ENCODE measurements at regions not wholly inside any gene's neighbourhood (a gene's known extent, or its start where the extent isn't known, plus 50 kb on each side); places are given as distances from the start of the nearest gene placed in this dataset.

GRCh38 chr15:91568036-91568435 is 285.5 kb upstream of the SLCO3A1 start:
- H3K27me3 ChIP-seq (ENCODE audit: insufficient read depth, low read depth, low read length): no peaks in the 10 kb centered on the region
- TF ChIP-seq POLR2AphosphoS5 (IDR thresholded peaks at IDR 0.05) (no peak), SMC3 (conservative IDR thresholded peaks at IDR 0.05; ENCODE audit: poor library complexity) (no peak), EZH2 (IDR thresholded peaks at IDR 0.05; ENCODE audit: borderline replicate concordance, insufficient read depth, low read length, poor library complexity, severe bottlenecking) (no peak), TAF1 (IDR thresholded peaks at IDR 0.05; ENCODE audit: low read depth) (no peak), REST (IDR thresholded peaks at IDR 0.05; ENCODE audit: borderline replicate concordance) (no peak)
- H3K36me3 ChIP-seq (ENCODE audit: insufficient read depth, low read length): no peaks in the 10 kb centered on the region
- no peak overlapping the region for H3K9ac ChIP-seq (ENCODE audit: low read length)
- no peak overlapping the region for H3K27ac ChIP-seq (ENCODE audit: low read length)
- H3K79me2 ChIP-seq (replicated peaks; ENCODE audit: insufficient read depth, low read length): no peaks in the 10 kb centered on the region
- H3F3A ChIP-seq (ENCODE audit: insufficient read depth, low read length, poor library complexity, severe bottlenecking): no peaks in the 10 kb centered on the region
- no peak overlapping the region for H3K4me2 ChIP-seq (ENCODE audit: low read length)
- H2AFZ ChIP-seq (ENCODE audit: low read depth, low read length): no peak overlapping the region
- no peaks in the 10 kb centered on the region for H3K9me2 ChIP-seq (ENCODE audit: insufficient read depth, low read length)
- H3K4me3 ChIP-seq (ENCODE audit: low read length): no peak overlapping the region
- no peaks in the 10 kb centered on the region for H4K20me1 ChIP-seq (ENCODE audit: insufficient read depth)
- H3K9me3 ChIP-seq (ENCODE audit: low read length): no peaks in the 10 kb centered on the region

GRCh38 chr15:91572110-91572509 is 281.4 kb upstream of the SLCO3A1 start:
- Histone ChIP-seq H3K4me2 (ENCODE audit: low read length) (no peak overlapping the region), H2AFZ (ENCODE audit: low read depth, low read length) (no peak overlapping the region), H3K79me2 (replicated peaks; ENCODE audit: insufficient read depth, low read length) (no peaks in the 10 kb centered on the region), H3K9me3 (ENCODE audit: low read length) (no peaks in the 10 kb centered on the region), H3K27me3 (ENCODE audit: insufficient read depth, low read depth, low read length) (no peaks in the 10 kb centered on the region), H4K20me1 (ENCODE audit: insufficient read depth) (no peaks in the 10 kb centered on the region), H3K4me3 (ENCODE audit: low read length) (no peak overlapping the region), H3K36me3 (ENCODE audit: insufficient read depth, low read length) (no peaks in the 10 kb centered on the region), H3K9ac (ENCODE audit: low read length) (no peak overlapping the region), H3K27ac (ENCODE audit: low read length) (no peak overlapping the region), H3K9me2 (ENCODE audit: insufficient read depth, low read length) (no peaks in the 10 kb centered on the region), H3F3A (ENCODE audit: insufficient read depth, low read length, poor library complexity, severe bottlenecking) (no peaks in the 10 kb centered on the region)
- TF ChIP-seq RAD21 (conservative IDR thresholded peaks at IDR 0.05) (no peak), CTCF (IDR thresholded peaks at IDR 0.05; ENCODE audit: poor library complexity, severe bottlenecking) (no peak), EP300 (conservative IDR thresholded peaks at IDR 0.05; ENCODE audit: poor library complexity, severe bottlenecking) (no peak), SMC3 (conservative IDR thresholded peaks at IDR 0.05; ENCODE audit: poor library complexity) (no peak), EZH2 (IDR thresholded peaks at IDR 0.05; ENCODE audit: borderline replicate concordance, insufficient read depth, low read length, poor library complexity, severe bottlenecking) (no peak)

- no peak for TF ChIP-seq CTCF (IDR thresholded peaks at IDR 0.05; ENCODE audit: poor library complexity, severe bottlenecking)
- TF ChIP-seq RAD21 (conservative IDR thresholded peaks at IDR 0.05): no peak
- no peak for TF ChIP-seq EP300 (conservative IDR thresholded peaks at IDR 0.05; ENCODE audit: poor library complexity, severe bottlenecking)
- no peak for TF ChIP-seq MXI1 (conservative IDR thresholded peaks at IDR 0.05; ENCODE audit: poor library complexity, severe bottlenecking)
- no peak for TF ChIP-seq TAF1 (IDR thresholded peaks at IDR 0.05; ENCODE audit: low read depth)
- no peak for TF ChIP-seq EZH2 (IDR thresholded peaks at IDR 0.05; ENCODE audit: borderline replicate concordance, insufficient read depth, low read length, poor library complexity, severe bottlenecking)
- TF ChIP-seq REST (IDR thresholded peaks at IDR 0.05; ENCODE audit: borderline replicate concordance): no peak
- TF ChIP-seq POLR2AphosphoS5 (IDR thresholded peaks at IDR 0.05): no peak
- no peak for TF ChIP-seq SMC3 (conservative IDR thresholded peaks at IDR 0.05; ENCODE audit: poor library complexity)
- Histone ChIP-seq H3K36me3 (ENCODE audit: insufficient read depth, low read length) (no peaks in the 10 kb centered on the region), H3K27me3 (ENCODE audit: insufficient read depth, low read depth, low read length) (no peaks in the 10 kb centered on the region), H3K9me3 (ENCODE audit: low read length) (no peaks in the 10 kb centered on the region), H3F3A (ENCODE audit: insufficient read depth, low read length, poor library complexity, severe bottlenecking) (no peaks in the 10 kb centered on the region), H3K9me2 (ENCODE audit: insufficient read depth, low read length) (no peaks in the 10 kb centered on the region), H3K4me3 (ENCODE audit: low read length) (no peak overlapping the region), H3K9ac (ENCODE audit: low read length) (no peak overlapping the region), H3K79me2 (replicated peaks; ENCODE audit: insufficient read depth, low read length) (no peaks in the 10 kb centered on the region), H2AFZ (ENCODE audit: low read depth, low read length) (no peak overlapping the region), H4K20me1 (ENCODE audit: insufficient read depth) (no peaks in the 10 kb centered on the region), H3K4me2 (ENCODE audit: low read length) (no peak overlapping the region), H3K27ac (ENCODE audit: low read length) (no peak overlapping the region)
These were observed 277.4 kb upstream of the SLCO3A1 start for GRCh38 chr15:91576096-91576495.
